Nephron (organoid): ENCODE measurements at regions not wholly inside any gene's neighbourhood (a gene's known extent, or its start where the extent isn't known, plus 50 kb on each side); places are given as distances from the start of the nearest gene placed in this dataset.
A peak's percentile ranks its signal among the peaks of the same experiment; 100 is the strongest.

Source experiments
- H3K27ac Mint-ChIP-seq, 3 experiments: 2 replicates each; pipeline ENCODE4 v1.8.0; 2020; ENCODE audit warnings: mixed read lengths in 3 of 3, mild to moderate bottlenecking in 2 of 3, moderate library complexity in 1 of 3
- H3K27me3 Mint-ChIP-seq: 2 replicates; pipeline ENCODE4 v1.8.0; 2021; ENCODE audit warnings: low read depth, mild to moderate bottlenecking, moderate library complexity, mixed read lengths
- H3K36me3 Mint-ChIP-seq: 2 replicates; pipeline ENCODE4 v1.8.0; 2020; ENCODE audit warnings: low read depth, mixed read lengths
- H3K4me1 Mint-ChIP-seq: 2 replicates; pipeline ENCODE4 v1.8.0; 2020; ENCODE audit warnings: mixed read lengths
- H3K4me3 Mint-ChIP-seq, 3 experiments: 2 replicates each; pipeline ENCODE4 v1.8.0; 2020; ENCODE audit warnings: mild to moderate bottlenecking in 3 of 3, mixed read lengths in 3 of 3, moderate library complexity in 2 of 3
- H3K9me3 Mint-ChIP-seq: 2 replicates; pipeline ENCODE4 v1.8.0; 2020; ENCODE audit warnings: mixed read lengths
- CTCF ChIP-seq, 3 experiments: fragments of 200-600 bp; sonication (generic); IDR thresholded peaks; one replicate each; pipeline ENCODE4 v1.5.0; 2021; ENCODE audit warnings: antibody characterized with exemption in 3 of 3; ENCODE audit not compliant: unreplicated experiment in 3 of 3

- no peaks in the 10 kb centered on the region for H3K36me3 Mint-ChIP-seq
- peaks cover 11% of the 10 kb centered on the region for H3K27me3 Mint-ChIP-seq
- peaks cover 8% of the 10 kb centered on the region for H3K9me3 Mint-ChIP-seq
- no peak overlapping the region for H3K4me3 Mint-ChIP-seq
- no peak overlapping the region for H3K27ac Mint-ChIP-seq
- peaks cover 20% of the 10 kb centered on the region for H3K4me1 Mint-ChIP-seq
- TF ChIP-seq CTCF (IDR thresholded peaks at IDR 0.05; ENCODE audit: unreplicated experiment in 3 of 3): no peak
Observed at GRCh38 chr6:165940366-165940765, 227.3 kb downstream of the TBXT start.

- Mint-ChIP-seq H3K27ac (no peak overlapping the region), H3K9me3 (peaks cover 6% of the 10 kb centered on the region), H3K4me3 (no peak overlapping the region), H3K4me1 (peaks cover 20% of the 10 kb centered on the region), H3K36me3 (no peaks in the 10 kb centered on the region), H3K27me3 (peaks cover 14% of the 10 kb centered on the region)
- no peak for TF ChIP-seq CTCF (IDR thresholded peaks at IDR 0.05; ENCODE audit: unreplicated experiment in 3 of 3)
Observed at GRCh38 chr6:165939601-165940290, 227.9 kb downstream of the TBXT start.

GRCh38 chr6:165939047-165939446 is 228.6 kb downstream of the TBXT start:
- no peak overlapping the region for H3K27ac Mint-ChIP-seq
- H3K9me3 Mint-ChIP-seq: peaks cover 6% of the 10 kb centered on the region
- no peaks in the 10 kb centered on the region for H3K36me3 Mint-ChIP-seq

GRCh38 chr6:165937564-165938358 is 229.9 kb downstream of the TBXT start:
- Mint-ChIP-seq H3K9me3 (peaks cover 6% of the 10 kb centered on the region), H3K27me3 (peaks cover 24% of the 10 kb centered on the region), H3K27ac (no peak overlapping the region), H3K4me3 (no peak overlapping the region), H3K4me1 (peaks cover 20% of the 10 kb centered on the region), H3K36me3 (no peaks in the 10 kb centered on the region)
- TF ChIP-seq CTCF (IDR thresholded peaks at IDR 0.05; ENCODE audit: unreplicated experiment in 3 of 3): no peak

More at GRCh38 chr6:165939047-165939446, 228.6 kb downstream of the TBXT start:
- Mint-ChIP-seq H3K4me1 (peaks cover 20% of the 10 kb centered on the region), H3K27me3 (peaks cover 20% of the 10 kb centered on the region), H3K4me3 (no peak overlapping the region)
- TF ChIP-seq CTCF (IDR thresholded peaks at IDR 0.05; ENCODE audit: unreplicated experiment in 3 of 3): no peak

GRCh38 chr6:165936660-165937059 is 231.0 kb downstream of the TBXT start:
- Mint-ChIP-seq H3K4me3 (no peak overlapping the region), H3K36me3 (no peaks in the 10 kb centered on the region), H3K27me3 (peaks cover 30% of the 10 kb centered on the region), H3K4me1 (peaks cover 20% of the 10 kb centered on the region), H3K9me3 (peaks cover 6% of the 10 kb centered on the region), H3K27ac (peak overlapping the region in 1 of 3 experiments; percentile 31)
- TF ChIP-seq CTCF (IDR thresholded peaks at IDR 0.05; ENCODE audit: unreplicated experiment in 3 of 3): no peak
